GM21526 (cell line): ENCODE measurements at regions not wholly inside any gene's neighbourhood (a gene's known extent, or its start where the extent isn't known, plus 50 kb on each side); places are given as distances from the start of the nearest gene placed in this dataset.

Source experiments
- ATAC-seq: cut with Tn5 transposase; IDR thresholded peaks from one replicate; pipeline ENCODE4 v1.9.1; 2021; ENCODE audit warnings: moderate library complexity; ENCODE audit not compliant: unreplicated experiment, low FRiP score

DNA sequence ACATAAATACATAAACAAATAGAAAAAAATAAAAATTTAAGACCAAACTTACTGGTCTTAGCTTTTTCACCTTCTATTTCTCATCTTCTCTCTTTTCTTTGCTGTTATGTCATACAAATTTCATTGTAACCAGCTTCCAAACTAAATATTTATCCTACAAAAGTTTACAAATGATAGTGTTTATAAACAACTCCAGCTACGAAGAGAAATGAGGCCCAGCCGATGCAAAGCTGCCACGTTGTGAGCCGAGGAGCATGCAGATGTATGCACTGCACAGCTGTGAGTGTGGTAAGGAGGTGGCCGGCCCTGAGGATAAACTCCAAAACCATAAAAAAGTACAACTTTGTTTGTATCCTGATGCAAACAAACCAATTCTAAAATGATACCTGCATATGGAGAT lies 642.4 kb upstream of the SGCG start:
- no peak for ATAC-seq

DNA sequence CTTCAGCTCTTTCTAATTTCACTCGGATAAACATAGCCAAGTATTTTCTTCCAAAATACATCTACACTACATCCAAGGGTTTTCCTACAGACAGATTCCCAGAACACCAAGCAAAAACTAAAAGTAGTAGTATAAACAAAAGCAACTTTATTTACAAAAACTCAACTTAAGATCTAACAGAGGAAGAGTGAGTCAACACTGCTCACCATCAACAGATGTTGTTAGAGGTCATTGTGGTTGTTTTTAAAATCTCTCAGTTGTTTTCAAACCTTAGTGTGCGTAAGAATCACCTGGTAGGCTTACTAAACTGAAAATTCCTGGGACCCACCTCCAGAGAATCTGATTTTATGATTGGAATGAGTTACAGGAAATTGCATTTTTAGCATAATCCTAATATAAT lies 631.7 kb upstream of the SGCG start:
- ATAC-seq, result no peak

DNA sequence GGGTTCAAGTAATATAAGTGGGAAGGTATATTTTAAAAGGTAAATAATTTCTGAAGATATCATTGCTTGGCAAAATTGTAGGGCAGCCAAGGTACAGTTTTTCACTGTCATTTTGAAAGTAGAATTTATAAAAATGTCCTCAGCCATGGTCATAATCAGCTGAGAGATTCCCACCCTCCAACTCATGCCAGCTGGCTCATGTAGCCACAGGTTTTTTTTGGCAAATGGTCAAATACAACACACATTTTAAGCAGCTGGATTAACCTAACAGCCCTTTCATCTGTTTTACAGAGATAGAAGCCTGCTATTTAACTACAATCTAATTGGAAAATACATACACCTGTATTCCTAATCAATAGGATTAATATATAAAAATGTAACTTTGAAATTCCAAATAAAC lies 619.2 kb upstream of the SGCG start:
- no peak for ATAC-seq

DNA sequence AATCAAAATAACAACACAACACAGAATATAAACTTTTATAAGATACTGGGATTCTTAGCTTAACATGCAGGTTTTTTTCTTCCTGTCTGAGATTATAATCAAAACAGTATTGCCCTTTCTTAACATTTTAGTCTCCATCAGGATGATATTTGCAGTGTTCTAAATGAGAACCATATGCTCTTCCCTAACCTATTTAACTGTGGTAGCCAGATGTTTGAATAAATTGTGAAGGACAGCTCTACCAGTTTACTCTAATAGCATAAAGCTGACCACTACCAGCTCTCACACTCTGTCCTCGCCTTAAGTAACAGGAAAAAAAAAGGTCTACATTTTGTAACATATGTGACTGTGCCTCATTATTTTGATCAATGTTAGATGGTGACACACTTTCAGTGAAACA lies 618.7 kb upstream of the SGCG start:
- no peak for ATAC-seq

DNA sequence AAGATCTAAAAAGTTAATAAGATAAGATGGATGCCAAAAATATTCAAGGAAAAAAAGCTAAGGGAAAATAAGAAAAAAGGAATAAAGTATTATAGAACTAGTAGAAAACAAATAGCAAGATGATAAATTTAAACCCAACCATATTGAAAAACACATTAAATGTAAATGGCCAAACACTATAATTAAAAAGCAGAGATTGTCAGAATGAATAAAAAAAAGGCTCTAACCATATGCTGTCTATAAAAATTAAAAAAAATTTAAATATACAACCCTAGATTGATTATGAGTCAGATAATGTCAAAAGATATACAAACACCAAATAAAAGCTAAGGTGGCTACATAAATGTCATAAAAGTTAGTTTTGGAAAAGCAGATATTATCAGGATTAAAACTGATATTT lies 617.5 kb upstream of the SGCG start:
- ATAC-seq, result no peak

DNA sequence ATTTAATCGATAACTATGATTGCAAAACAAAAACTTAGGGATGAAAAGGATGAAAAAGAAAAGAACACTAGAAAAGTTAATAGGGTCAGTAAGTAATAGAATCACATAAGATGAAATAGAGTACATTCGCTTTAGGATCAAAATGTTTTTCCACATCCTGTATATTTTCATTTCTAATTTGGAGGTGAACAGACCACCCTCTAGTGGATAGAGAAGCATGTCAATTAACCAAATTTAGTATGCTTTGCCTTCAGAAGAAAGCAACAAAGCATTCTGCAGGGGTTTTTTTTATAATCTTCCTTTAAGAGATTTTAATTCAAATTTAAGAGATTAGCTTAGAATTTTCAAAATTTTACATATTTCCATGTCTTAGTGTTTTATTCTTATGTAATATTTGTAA lies 611.0 kb upstream of the SGCG start:
- ATAC-seq, result no peak

DNA sequence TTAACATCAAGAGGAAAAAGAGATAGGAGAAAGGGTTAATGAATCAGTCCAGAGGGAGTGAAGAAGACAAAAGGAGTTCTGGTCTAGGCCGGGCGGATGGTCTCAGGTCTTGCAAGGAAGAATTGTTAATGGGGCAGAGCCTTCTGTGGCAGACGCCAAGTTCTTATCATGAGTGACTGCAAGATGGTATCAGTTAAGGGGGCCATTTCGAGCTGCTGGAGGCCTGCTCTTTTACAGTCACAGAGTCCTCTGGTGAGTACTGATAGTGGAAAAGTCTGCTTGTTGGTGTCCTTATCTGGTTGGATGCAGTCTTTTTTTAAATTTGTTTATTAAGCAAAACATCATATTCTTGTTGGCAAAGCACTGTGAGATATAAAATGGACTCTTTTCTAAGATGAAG lies 590.9 kb upstream of the SGCG start:
- no peak for ATAC-seq

DNA sequence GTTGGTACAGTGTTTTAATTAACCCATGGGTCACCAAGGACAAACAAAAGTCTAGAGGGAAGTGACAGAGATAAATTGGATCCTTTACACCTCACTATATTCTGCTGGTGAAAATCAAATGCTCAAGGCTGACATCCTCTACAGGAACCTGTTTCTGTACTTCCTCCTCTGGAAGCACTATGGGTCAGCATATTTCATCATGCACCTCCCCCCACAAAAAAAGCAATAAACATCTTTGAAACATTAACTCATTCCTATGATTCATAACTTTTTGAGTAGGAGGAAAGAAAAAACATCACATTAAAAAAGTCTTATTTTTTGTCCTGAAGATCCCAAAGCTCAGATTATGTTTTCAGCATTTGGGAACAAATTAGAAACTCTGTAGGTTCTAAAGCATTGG lies 588.3 kb upstream of the SGCG start:
- no peak for ATAC-seq

DNA sequence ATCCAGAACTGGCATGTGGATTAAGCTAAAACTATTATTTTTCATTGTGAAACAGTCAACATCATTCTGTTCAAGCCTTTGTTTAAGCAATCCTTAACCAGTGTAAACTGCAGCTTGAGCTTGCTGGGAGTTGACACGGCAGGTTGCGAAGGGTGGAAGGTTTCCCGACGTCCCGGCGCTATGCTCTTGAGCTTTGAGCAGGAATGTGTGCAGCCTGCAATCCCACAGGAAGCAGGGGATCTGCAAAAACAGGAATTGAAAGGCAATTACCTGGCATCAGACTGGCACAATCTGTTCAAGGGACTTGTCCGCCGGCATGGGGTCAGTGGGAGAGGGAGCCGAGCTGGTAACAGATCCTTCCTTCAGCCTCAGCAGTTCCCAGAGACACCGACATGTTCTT lies 586.7 kb upstream of the SGCG start:
- no peak for ATAC-seq

DNA sequence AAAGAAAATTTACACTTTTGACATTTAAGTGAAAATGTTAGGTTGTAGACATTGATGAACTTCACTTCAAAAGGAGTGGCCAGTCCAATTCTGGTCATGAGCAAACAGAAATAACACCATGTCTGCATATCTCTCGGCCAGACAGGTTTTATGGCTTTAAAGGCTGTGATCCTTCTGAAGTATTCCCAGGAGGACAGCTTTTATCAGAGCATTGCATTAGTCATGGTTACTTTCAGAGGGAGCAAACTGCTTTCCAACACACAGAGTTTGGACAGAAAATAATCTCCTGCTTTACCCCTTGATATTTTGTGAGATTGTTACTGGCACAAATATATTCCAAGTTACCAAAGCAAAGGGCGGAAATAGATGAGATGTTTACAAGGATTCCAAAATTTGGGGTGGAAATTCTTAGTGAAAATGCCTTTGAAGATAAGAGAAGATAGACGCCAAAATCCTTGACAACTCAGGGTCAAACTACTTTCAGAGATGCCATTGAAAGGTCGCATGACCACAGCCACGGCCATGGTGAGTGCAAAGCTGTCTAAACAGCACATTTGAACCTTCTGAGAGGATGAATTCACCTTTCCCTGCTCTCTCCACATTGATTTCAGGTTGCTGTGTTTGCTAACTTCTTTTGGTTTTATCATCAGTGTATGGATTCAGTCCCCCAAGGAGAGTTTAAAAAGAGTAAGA lies 584.5 kb upstream of the SGCG start:
- no peak for ATAC-seq

DNA sequence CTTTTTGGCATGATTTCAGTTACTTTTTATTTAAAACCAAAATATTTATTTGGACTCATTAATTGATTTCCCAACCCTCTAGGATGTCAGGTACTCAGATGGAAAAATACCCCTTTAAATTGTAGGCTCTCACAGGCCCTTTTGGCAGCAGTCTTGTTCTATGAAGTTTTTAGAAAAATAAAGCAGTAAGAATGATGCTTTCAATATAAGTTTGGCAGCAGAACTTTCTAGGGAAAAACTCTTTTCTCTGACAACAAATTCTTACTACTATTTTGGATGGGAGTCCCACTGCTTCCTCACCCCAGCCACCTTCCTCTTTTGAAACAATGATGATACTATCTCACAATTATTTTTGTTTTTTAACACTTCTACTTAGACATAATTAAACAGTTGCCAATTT lies 581.6 kb upstream of the SGCG start:
- ATAC-seq, result no peak

DNA sequence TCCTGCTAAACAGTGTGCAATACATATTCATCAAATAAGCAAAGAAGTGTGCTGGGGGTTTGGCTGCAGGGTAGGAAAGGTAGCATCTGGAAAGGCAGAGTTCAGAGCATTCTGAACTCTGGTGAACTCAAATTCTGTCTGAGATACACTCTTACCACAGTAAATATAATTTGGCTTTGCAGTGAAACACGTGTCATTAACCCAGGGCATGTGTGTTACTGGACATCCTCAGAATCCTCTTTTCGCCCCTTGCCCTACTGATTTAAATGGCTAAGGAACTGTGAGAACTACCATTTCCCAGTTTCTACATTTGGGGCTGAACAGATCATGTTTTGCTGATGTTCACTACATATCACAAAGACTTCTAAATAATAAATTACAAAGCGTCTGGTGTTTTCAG lies 562.8 kb upstream of the SGCG start:
- ATAC-seq, result no peak

DNA sequence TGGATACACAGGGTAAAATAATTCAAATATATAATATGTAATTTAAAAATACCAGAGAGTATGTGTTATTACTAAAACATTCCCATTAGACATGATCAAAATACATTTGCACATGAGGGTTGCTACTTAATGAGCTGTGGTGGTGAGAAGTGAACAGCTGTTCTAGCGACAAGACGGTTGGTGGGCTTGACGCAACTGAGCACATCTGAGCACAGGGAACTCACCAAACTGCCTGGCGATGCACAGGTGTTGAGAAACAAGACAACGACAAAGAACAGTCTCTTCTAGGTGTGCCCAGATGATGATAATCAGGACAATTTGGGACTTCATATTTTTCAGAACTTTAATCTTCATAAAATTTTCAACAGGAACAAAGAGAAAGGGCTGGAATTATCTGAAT lies 555.1 kb upstream of the SGCG start:
- ATAC-seq, result no peak

DNA sequence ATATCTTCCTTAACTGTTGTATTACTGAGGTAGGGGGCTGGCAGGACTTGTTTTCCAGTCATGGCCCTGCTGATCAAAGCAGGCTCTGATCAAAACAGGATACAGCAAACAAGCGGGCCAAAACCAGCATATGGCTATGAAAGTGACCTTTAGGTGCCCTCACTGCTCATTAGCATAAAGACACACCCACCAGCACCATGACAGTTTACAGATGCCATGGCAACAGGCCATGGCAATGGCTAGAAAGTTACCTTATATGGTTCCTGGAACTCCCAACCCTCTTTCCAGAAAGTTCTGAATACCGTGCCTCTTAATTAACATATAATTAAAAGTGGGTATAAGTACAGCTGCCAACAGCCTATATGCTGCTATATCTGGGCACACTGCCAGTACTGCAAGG lies 551.4 kb upstream of the SGCG start:
- ATAC-seq, result no peak

DNA sequence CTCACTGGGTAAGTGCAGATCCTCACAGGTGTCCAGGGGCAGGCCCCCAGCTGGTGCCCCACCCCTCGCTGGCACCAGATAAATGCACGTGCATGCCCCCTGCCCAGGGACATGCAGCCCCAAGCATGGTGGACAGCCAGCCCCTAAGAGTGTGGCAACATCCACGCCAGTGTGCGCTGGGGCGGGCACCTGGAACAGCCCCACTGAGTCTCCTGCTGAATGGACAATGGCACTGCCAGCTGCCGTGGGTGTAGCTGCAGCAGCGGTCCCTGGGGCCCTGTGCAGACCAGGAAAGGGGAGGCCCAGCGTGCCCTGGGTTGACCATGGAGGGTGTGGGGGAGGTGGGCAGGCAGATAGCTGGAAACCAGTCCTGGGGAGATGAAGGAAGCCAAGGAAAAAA lies 538.7 kb upstream of the SGCG start:
- no peak for ATAC-seq

DNA sequence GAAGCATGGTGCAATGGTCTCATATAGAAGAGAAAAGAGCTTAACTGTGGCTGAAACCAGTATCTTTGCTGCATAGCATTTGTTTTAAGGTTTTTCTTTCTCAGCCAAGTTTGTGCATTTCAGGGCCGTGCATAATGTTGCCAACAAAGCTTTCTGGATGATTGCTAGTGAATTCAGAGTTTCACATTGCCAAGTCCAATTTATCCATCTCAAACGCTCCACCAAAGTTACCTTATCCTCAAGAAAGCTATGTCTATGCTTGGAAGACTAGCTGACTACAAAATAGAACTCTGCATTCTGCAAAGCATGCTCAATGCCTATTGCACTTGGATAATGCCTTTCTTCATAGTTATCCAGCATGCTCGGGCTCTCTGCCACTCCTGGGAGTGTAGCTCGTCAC lies 535.8 kb upstream of the SGCG start:
- ATAC-seq, result no peak

DNA sequence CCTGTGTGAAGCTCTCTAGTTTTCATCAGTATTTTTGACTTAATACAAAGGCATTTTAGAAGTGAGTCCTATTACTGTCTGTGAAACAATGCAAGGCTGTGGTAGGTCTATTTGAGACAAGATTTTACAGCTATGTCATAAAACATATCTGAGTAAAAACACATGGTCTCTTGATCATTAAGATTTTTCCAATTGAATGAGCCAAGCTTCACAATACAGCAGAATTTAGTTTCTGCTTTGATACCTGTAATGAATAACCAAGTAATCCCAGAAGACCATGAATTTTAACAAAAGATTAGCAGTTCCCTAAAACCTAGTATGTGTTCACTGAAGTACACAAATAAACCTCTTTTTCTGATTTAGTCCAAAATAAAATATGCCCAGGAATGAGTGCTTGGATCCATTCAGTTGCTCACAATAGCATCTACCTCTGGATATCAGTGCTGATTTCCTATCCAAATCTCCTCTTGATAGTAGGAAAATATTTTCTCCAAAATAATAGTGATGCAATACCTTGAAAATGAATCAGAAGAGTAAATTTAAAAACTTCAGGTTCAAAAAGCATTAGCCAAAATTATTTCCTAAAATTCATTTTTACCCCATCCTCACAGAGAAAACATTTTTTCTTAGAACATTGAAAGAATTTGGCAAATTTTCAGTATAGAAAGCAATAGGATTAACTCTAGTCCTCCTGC lies 533.5 kb upstream of the SGCG start:
- no peak for ATAC-seq

DNA sequence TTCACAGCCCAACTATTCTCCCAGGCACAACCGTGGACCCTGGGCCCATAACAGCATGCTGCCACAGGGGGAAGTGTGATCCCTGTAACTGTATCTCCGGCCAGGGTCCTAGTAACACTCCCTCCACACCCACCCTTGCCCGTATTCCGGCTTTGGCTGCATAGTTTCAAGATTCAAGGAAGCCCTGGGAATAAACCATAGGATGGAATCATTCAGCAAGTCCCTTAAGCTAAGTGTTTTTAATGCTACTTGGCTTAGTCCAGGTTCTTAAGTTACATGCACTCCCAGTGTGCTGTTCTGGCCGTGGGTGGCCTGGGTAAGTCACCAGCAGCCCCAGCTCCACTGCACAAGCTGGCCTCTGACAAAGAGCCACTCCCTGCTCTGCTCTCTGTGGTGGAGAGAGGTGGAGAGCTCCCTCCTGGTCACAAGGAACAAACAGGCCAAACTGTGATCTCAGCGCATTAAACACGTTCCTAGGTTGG lies 532.4 kb upstream of the SGCG start:
- ATAC-seq, result no peak

DNA sequence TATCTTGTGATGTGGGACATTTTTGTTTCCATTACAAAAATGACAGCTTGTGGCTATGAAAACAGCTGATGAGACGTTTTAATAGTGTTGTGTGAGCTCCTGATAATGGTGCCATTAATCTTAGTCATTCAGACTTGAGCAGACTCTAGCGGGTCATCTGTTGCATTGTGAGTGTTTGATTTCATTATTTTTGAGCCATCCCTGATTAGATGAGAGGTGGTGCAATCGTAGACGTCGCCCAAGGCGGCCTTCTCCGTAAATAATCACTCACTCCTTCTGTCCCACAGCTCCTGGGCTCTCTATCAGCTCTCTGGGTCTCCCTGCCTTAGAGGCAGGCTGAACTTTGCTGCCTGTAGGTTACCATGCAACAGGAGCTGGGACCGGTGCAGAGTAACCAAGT lies 528.0 kb upstream of the SGCG start:
- no peak for ATAC-seq

DNA sequence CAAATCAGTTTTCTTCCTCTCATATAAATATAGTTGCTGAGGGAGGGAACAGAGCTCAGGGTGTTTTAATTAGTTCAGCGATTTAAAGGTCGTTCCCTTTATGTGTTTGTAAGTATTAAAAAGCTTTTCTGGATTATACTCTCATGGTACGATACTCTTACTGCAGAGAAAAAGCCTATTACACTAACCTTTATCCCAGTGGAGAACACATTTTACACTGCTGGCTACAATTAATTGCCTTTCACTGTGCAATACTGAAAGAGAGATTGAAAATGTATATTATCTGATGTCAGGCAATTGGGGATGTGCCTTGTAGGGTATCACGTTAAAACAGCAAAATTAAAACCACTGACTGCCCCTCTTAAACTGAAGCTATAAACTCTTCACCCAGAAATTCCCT lies 526.9 kb upstream of the SGCG start:
- ATAC-seq, result no peak

DNA sequence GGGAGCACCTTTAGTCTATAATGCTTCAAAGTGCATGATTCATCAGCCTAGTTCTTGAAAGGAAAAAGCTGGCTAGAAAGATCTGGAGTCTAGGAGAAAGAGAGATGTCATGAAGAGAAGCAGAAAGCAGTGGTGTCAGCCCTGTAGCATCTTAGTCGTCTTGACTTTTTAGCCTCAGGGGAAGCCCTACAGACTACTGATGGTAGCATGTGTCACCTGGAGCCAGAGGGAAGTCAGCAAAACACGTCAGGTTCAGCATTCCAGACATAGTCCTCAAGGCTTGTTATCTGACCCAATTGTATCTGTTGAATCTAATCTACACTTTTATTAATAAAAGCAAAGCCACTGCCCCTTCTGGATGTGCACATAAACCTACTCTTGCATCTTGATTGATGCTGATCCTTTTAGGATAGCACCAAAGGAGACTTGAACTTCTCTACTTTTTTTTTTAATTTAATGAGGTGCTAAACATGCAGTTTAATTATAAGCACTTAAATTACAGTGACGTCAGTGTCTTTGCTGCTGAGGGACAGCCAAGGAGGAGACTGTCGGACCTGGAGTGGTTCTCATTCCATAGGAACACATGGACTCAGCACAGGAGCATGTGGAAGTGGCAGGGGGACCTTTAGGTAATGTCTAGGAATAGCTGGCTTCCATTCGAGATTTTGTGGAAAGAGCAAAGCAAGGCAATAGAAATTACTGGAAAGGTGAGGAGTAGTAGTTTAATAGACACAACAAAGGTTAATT lies 525.5 kb upstream of the SGCG start:
- ATAC-seq, result no peak

DNA sequence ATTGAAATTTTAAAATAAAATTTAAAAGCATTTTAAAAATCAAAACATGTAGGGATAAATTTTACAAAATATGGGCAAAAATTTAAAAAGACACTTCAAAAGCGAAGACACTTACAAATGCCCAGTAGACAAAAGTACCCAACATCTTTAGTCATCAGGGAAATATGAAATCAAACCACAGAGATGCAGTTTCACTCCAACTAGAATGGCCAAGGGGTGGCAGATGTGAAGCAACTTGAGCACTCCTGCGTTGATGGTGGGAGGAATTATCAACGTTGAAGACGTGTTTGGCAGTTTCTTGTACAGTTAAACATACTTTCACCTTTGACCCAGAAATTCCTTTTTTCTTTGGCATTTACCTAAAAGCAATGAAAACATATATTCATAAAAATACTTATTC lies 518.0 kb upstream of the SGCG start:
- no peak for ATAC-seq
